ENCODE measurements at regions not wholly inside any gene's neighbourhood (a gene's known extent, or its start where the extent isn't known, plus 50 kb on each side); places are given as distances from the start of the nearest gene placed in this dataset.

- FAIRE-seq (no peak), DNase-seq (ENCODE audit: low read depth in 1 of 2, low spot score in 2 of 2) (no peak)
- Histone ChIP-seq H2BK5ac (ENCODE audit: low read depth, low read length) (no peak overlapping the region), H3K27ac (ENCODE audit: low read depth, low read length) (no peak overlapping the region), H2BK20ac (ENCODE audit: low read length) (no peak overlapping the region), H2BK15ac (ENCODE audit: low read length) (no peak overlapping the region), H3K56ac (replicated peaks; ENCODE audit: insufficient read length, low read depth, low read length) (no peak overlapping the region), H4K5ac (ENCODE audit: insufficient read length, low read depth, low read length) (no peak overlapping the region), H4K20me1 (replicated peaks in 1 of 2; ENCODE audit: control insufficient read depth in 1 of 2, insufficient read depth in 2 of 2, low read length in 2 of 2) (no peaks in the 10 kb centered on the region), H3K23me2 (ENCODE audit: low read depth, low read length) (no peaks in the 10 kb centered on the region), H3K79me2 (ENCODE audit: control insufficient read depth in 1 of 2, insufficient read depth in 2 of 2, low read length in 2 of 2) (no peaks in the 10 kb centered on the region), H3K23ac (ENCODE audit: insufficient read length) (no peak overlapping the region), H3K27me3 (replicated peaks in 1 of 4; ENCODE audit: control insufficient read depth in 3 of 4, extremely low read depth in 1 of 4, insufficient read depth in 3 of 4, low read length in 3 of 4) (no peaks in the 10 kb centered on the region), H4K91ac (replicated peaks; ENCODE audit: insufficient read length, low read length) (no peak overlapping the region), H3K14ac (ENCODE audit: insufficient read length) (no peak overlapping the region), H2BK12ac (ENCODE audit: low read depth, low read length) (no peak overlapping the region), H3K18ac (ENCODE audit: extremely low read depth, low read length) (no peak overlapping the region), H3K9me3 (ENCODE audit: insufficient read depth in 2 of 2, low read depth in 1 of 2, low read length in 1 of 2) (no peaks in the 10 kb centered on the region), H3K4ac (replicated peaks; ENCODE audit: insufficient read length, low read depth, low read length) (no peak overlapping the region), H3K9ac (replicated peaks in 1 of 4; ENCODE audit: extremely low read depth in 1 of 4, low read depth in 3 of 4, low read length in 3 of 4) (no peak overlapping the region), H3K79me1 (ENCODE audit: low read depth, low read length) (no peaks in the 10 kb centered on the region), H2AFZ (ENCODE audit: low read length) (no peak overlapping the region; the same call in 1 of the 2 replicates), H2BK120ac (replicated peaks; ENCODE audit: low read depth, low read length) (peak overlapping the region; percentile 38), H3K4me3 (ENCODE audit: extremely low read depth in 1 of 4, insufficient read depth in 2 of 4, low read depth in 3 of 4, low read length in 4 of 4) (no peak overlapping the region), H3K4me2 (ENCODE audit: insufficient read depth in 1 of 2, low read depth in 2 of 2, low read length in 2 of 2) (no peak overlapping the region), H2AK5ac (ENCODE audit: low read depth, low read length) (no peak overlapping the region), H3K4me1 (replicated peaks in 1 of 4; ENCODE audit: control insufficient read depth in 3 of 4, insufficient read depth in 4 of 4, low read length in 3 of 4) (peaks cover 0 to 14% (median 5%) of the 10 kb centered on the region in 4 experiments; a peak in 4 of 7 replicates), H3K36me3 (ENCODE audit: control insufficient read depth in 2 of 4, insufficient read depth in 4 of 4, low read length in 3 of 4) (no peaks in the 10 kb centered on the region), H4K8ac (ENCODE audit: extremely low read depth, insufficient read depth, low read length) (no peak overlapping the region)
- POLR2A ChIA-PET (ENCODE audit: partially characterized antibody): no interaction called here
- 77% methylated on average over 8 of the region's 8 CpGs; no CpG with 5 or more reads in 1 of the 2 experiments for WGBS, 2 experiments (ENCODE audit: extremely low coverage in 1 of 2, insufficient coverage in 1 of 2, insufficient read length in 1 of 2, insufficient replicate concordance in 2 of 2, low coverage in 1 of 2, low lambda C conversion rate in 2 of 2, missing lambda C conversion rate in 1 of 2)
- CTCF ChIA-PET (ENCODE audit: partially characterized antibody): no interaction called here
- no peak for TF ChIP-seq TAF7 (optimal IDR thresholded peaks at IDR 0.05; ENCODE audit: borderline replicate concordance, low read depth, low read length)
These were observed 394.3 kb upstream of the ADGRL2 start for GRCh38 chr1:81406292-81406999.

All from H1 (cell line).